Mammary epithelial cell (primary cell): ENCODE measurements at regions not wholly inside any gene's neighbourhood (a gene's known extent, or its start where the extent isn't known, plus 50 kb on each side); places are given as distances from the start of the nearest gene placed in this dataset.

Experiments used
- CTCF ChIP-seq, 2 donors: IDR thresholded peaks in 1 of 2; conservative IDR thresholded peaks in 1 of 2; 2 replicates each; pipeline ENCODE4 v1.5.1; 2011 to 2012; ENCODE audit warnings: inconsistent platforms in 2 of 2, low read length in 2 of 2, mild to moderate bottlenecking in 2 of 2, control low read depth in 1 of 2, low read depth in 1 of 2; ENCODE audit not compliant: insufficient read depth in 1 of 2; ENCODE audit errors: extremely low read depth in 1 of 2
- EZH2 ChIP-seq: IDR thresholded peaks from 2 replicates; pipeline ENCODE4 v1.6.1; 2012; ENCODE audit warnings: low read length, inconsistent platforms, borderline replicate concordance

- TF ChIP-seq CTCF (conservative IDR thresholded peaks at IDR 0.05 in 1 of 2, IDR thresholded peaks at IDR 0.05 in 1 of 2; ENCODE audit: extremely low read depth in 1 of 2, insufficient read depth in 1 of 2, low read depth in 1 of 2, low read length in 2 of 2), result no peak
- TF ChIP-seq EZH2, result no peak
Measured at GRCh38 chrX:114095789-114096188, 488.1 kb upstream of the HTR2C start.
